Right lobe of liver (tissue), 4 donors: ENCODE measurements at regions not wholly inside any gene's neighbourhood (a gene's known extent, or its start where the extent isn't known, plus 50 kb on each side); places are given as distances from the start of the nearest gene placed in this dataset.

ENCODE experiments used
- POLR2A ChIP-seq: fragments of 450-650 bp; IDR thresholded peaks from one replicate; pipeline ENCODE4 v1.6.1; 2017; ENCODE audit warnings: antibody characterized with exemption, mild to moderate bottlenecking
- TF ChIP-seq, protein P1 (sequence below), 4 donors: fragments of 200-600 bp in 3 of 4; fragments of 450-650 bp in 1 of 4; IDR thresholded peaks; one replicate each; pipeline versions ENCODE4 v1.5.1 to v1.8.0; 2016 to 2022; ENCODE audit warnings: antibody characterized with exemption in 4 of 4, mild to moderate bottlenecking in 2 of 4
- donor health status: DM: no; HTN: no; CAD: no.
- donor health status: DM: no; HTN: no; CAD: no.
- donor health status: DM: no; HTN: yes; CAD: no.

- TF ChIP-seq, protein P1, sequence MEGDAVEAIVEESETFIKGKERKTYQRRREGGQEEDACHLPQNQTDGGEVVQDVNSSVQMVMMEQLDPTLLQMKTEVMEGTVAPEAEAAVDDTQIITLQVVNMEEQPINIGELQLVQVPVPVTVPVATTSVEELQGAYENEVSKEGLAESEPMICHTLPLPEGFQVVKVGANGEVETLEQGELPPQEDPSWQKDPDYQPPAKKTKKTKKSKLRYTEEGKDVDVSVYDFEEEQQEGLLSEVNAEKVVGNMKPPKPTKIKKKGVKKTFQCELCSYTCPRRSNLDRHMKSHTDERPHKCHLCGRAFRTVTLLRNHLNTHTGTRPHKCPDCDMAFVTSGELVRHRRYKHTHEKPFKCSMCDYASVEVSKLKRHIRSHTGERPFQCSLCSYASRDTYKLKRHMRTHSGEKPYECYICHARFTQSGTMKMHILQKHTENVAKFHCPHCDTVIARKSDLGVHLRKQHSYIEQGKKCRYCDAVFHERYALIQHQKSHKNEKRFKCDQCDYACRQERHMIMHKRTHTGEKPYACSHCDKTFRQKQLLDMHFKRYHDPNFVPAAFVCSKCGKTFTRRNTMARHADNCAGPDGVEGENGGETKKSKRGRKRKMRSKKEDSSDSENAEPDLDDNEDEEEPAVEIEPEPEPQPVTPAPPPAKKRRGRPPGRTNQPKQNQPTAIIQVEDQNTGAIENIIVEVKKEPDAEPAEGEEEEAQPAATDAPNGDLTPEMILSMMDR (IDR thresholded peaks at IDR 0.05), result no peak
- TF ChIP-seq POLR2A, result no peak
Observed at GRCh38 chrX:27889878-27890277, 82.1 kb downstream of the MAGEB10 start.
